NOMO-1 treated with DMSO at 0.1 percent for 48 hours (cell line): ENCODE measurements at regions not wholly inside any gene's neighbourhood (a gene's known extent, or its start where the extent isn't known, plus 50 kb on each side); places are given as distances from the start of the nearest gene placed in this dataset.

Experiments
- DNase-seq: peaks from one replicate; lab custom pipeline; 2025; ENCODE audit not compliant: unreplicated experiment; lab: John Stamatoyannopoulos, UW

- DNase-seq = no peak
These were observed 354.5 kb upstream of the SOX14 start for GRCh38 chr3:137409584-137409983.

- no peak for DNase-seq
These were observed 354.1 kb upstream of the SOX14 start for GRCh38 chr3:137410028-137410427.

GRCh38 chr3:137420198-137420995, 343.7 kb upstream of the SOX14 start:
- DNase-seq = no peak

GRCh38 chr3:137438561-137438960, 325.6 kb upstream of the SOX14 start:
- no peak for DNase-seq

GRCh38 chr3:137460944-137461343, 303.2 kb upstream of the SOX14 start:
- no peak for DNase-seq

GRCh38 chr3:137463131-137463530, 301.0 kb upstream of the SOX14 start:
- no peak for DNase-seq

GRCh38 chr3:137464341-137464740, 299.8 kb upstream of the SOX14 start:
- DNase-seq = no peak

GRCh38 chr3:137468446-137468845, 295.7 kb upstream of the SOX14 start:
- no peak for DNase-seq

GRCh38 chr3:137469263-137469662, 294.9 kb upstream of the SOX14 start:
- no peak for DNase-seq

GRCh38 chr3:137471130-137471529, 293.0 kb upstream of the SOX14 start:
- DNase-seq = no peak

- DNase-seq = no peak
These were observed 292.4 kb upstream of the SOX14 start for GRCh38 chr3:137471558-137472204.

- no peak for DNase-seq
These were observed 286.5 kb upstream of the SOX14 start for GRCh38 chr3:137477614-137478013.

GRCh38 chr3:137509354-137510045, 254.6 kb upstream of the SOX14 start:
- no peak for DNase-seq

- DNase-seq = no peak
These were observed 252.5 kb upstream of the SOX14 start for GRCh38 chr3:137511655-137512054.

GRCh38 chr3:137514853-137515252, 249.3 kb upstream of the SOX14 start:
- DNase-seq = no peak

GRCh38 chr3:137519602-137520001, 244.5 kb upstream of the SOX14 start:
- DNase-seq = no peak

GRCh38 chr3:137524751-137525150, 239.4 kb upstream of the SOX14 start:
- no peak for DNase-seq

- DNase-seq = no peak
These were observed 238.6 kb upstream of the SOX14 start for GRCh38 chr3:137525471-137525870.

GRCh38 chr3:137542049-137542448, 222.1 kb upstream of the SOX14 start:
- DNase-seq = no peak

GRCh38 chr3:137554242-137554641, 209.9 kb upstream of the SOX14 start:
- DNase-seq = no peak

GRCh38 chr3:137568880-137569279, 195.2 kb upstream of the SOX14 start:
- no peak for DNase-seq

GRCh38 chr3:137572931-137573330, 191.2 kb upstream of the SOX14 start:
- DNase-seq = no peak
